GM12892 (cell line): ENCODE measurements at regions not wholly inside any gene's neighbourhood (a gene's known extent, or its start where the extent isn't known, plus 50 kb on each side); places are given as distances from the start of the nearest gene placed in this dataset.

Source experiments
- POLR2A ChIP-seq: IDR thresholded peaks from 2 replicates; pipeline ENCODE4 v1.6.1; 2011; ENCODE audit warnings: low read depth, low read length, control low read depth
- POLR2AphosphoS5 ChIP-seq: IDR thresholded peaks from 2 replicates; pipeline ENCODE4 v1.6.1; 2011; ENCODE audit warnings: low read depth, low read length, control low read depth
- TAF1 ChIP-seq: IDR thresholded peaks from 2 replicates; pipeline ENCODE4 v1.6.1; 2011; ENCODE audit warnings: low read depth, mild to moderate bottlenecking, control low read depth, low read length, borderline replicate concordance

DNA sequence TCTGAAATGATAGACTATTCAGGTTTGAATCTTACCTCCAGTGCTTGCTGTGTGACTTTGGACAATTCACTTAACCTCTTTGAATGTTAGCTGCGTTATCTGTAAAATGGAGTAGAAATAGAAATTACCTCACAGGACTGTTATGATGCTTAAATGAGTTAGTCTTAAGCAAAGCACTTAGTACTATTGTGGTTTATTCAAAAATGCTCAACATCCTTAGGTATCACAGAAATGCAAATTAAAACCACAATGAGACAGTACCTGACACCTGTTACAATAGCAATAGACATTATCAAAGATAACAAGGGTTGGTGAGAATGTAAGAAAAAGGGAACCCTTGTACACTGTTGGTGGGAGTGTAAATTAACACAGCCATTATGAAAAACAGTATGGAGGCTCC lies 77.6 kb upstream of the FREM1 start:
- no peak for TF ChIP-seq POLR2A
- TF ChIP-seq POLR2AphosphoS5: no peak
- TF ChIP-seq TAF1: no peak
